ENCODE measurements at regions not wholly inside any gene's neighbourhood (a gene's known extent, or its start where the extent isn't known, plus 50 kb on each side); places are given as distances from the start of the nearest gene placed in this dataset.

DNA sequence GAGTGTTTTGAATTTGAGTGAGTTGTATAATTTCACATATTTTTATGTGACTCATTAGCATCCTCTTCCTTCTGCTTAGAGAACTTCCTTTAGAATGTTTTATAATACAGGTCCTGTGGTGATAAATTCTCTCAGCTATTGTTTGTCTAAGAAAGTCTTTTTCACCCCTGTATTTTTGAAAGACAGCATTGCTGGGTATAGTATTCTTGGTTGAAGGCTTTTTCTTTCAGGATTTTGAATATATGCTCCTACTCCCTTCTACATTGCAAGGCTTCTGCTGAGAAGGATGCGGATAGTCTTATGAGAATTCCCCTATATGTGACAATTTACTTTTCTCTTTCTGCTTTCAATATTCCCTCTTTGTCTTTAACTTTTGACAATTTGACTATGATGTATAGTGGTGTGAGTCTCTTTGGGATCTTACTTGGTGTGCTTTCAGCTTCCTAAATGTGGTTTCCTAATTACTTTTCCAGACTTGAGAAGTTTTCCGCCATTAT lies 118.9 kb upstream of the HMGA2 start:
- TF ChIP-seq, protein P1, sequence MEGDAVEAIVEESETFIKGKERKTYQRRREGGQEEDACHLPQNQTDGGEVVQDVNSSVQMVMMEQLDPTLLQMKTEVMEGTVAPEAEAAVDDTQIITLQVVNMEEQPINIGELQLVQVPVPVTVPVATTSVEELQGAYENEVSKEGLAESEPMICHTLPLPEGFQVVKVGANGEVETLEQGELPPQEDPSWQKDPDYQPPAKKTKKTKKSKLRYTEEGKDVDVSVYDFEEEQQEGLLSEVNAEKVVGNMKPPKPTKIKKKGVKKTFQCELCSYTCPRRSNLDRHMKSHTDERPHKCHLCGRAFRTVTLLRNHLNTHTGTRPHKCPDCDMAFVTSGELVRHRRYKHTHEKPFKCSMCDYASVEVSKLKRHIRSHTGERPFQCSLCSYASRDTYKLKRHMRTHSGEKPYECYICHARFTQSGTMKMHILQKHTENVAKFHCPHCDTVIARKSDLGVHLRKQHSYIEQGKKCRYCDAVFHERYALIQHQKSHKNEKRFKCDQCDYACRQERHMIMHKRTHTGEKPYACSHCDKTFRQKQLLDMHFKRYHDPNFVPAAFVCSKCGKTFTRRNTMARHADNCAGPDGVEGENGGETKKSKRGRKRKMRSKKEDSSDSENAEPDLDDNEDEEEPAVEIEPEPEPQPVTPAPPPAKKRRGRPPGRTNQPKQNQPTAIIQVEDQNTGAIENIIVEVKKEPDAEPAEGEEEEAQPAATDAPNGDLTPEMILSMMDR (conservative IDR thresholded peaks at IDR 0.05; ENCODE audit: low read depth, low read length): no peak
- no peak for TF ChIP-seq EZH2 (IDR thresholded peaks at IDR 0.05; ENCODE audit: borderline replicate concordance, low read depth, low read length, poor library complexity, severe bottlenecking)
